B cell (primary cell): ENCODE measurements at regions not wholly inside any gene's neighbourhood (a gene's known extent, or its start where the extent isn't known, plus 50 kb on each side); places are given as distances from the start of the nearest gene placed in this dataset.

Experiments used
- ATAC-seq: fragments of 200-7000 bp; cut with Tn5 transposase; one replicate; pipeline ENCODE4 v1.10.0; 2021; ENCODE audit warnings: low read depth, mild to moderate bottlenecking, moderate number of reproducible peaks, moderate library complexity
- CTCF ChIA-PET: fragments of 350-600 bp; sonication (Branson Sonifier 250); formaldehyde crosslinking; loops from one replicate; lab custom pipeline; 2021; ENCODE audit warnings: antibody characterized with exemption, inconsistent platforms; lab: Charles Lee
- POLR2A ChIA-PET: fragments of 350-600 bp; sonication (Branson Sonifier 250); formaldehyde crosslinking; loops from one replicate; lab custom pipeline; 2021; ENCODE audit warnings: antibody characterized with exemption; lab: Charles Lee
- DNase-seq: peaks from one replicate; pipeline ENCODE4 v3.0.0; 2013
- H2AFZ ChIP-seq: 2 replicates; pipeline ENCODE4 v1.6.1; 2012; ENCODE audit warnings: mild to moderate bottlenecking, low read depth, low read length; ENCODE audit not compliant: insufficient read depth, poor library complexity, severe bottlenecking
- H3K27ac ChIP-seq, 2 donors: 1 replicate in 1 of 2; 2 replicates in 1 of 2; pipeline ENCODE4 v1.5.1; 2012 to 2013; ENCODE audit warnings: low read length in 2 of 2, mild to moderate bottlenecking in 2 of 2, moderate library complexity in 1 of 2
- H3K27me3 ChIP-seq, 4 experiments: fragments of 200-600 bp in 1 of 4; sonication (generic) in 1 of 4; replicated peaks in 1 of 4; 1 replicate in 2 of 4; 2 replicates in 2 of 4; pipeline versions ENCODE4 v1.6.1 to v1.7.0; 2013 to 2016; ENCODE audit warnings: low read length in 3 of 4, mild to moderate bottlenecking in 2 of 4, mixed read lengths in 1 of 4, moderate library complexity in 1 of 4; ENCODE audit not compliant: insufficient read depth in 4 of 4, control insufficient read depth in 3 of 4; ENCODE audit errors: control extremely low read depth in 1 of 4
- H3K36me3 ChIP-seq, 2 experiments: replicated peaks in 1 of 2; 1 replicate in 1 of 2; 2 replicates in 1 of 2; pipeline versions ENCODE4 v1.6.1 to v1.7.1; 2013; ENCODE audit warnings: low read length in 1 of 2; ENCODE audit not compliant: insufficient read depth in 2 of 2, control insufficient read depth in 1 of 2; ENCODE audit errors: control extremely low read depth in 1 of 2, extremely low read depth in 1 of 2
- H3K4me1 ChIP-seq, 2 donors: fragments of 200-600 bp in 1 of 2; sonication (generic) in 1 of 2; 1 replicate in 1 of 2; 2 replicates in 1 of 2; pipeline versions ENCODE4 v1.5.1 to v1.6.1; 2013 to 2017; ENCODE audit warnings: low read length in 2 of 2; ENCODE audit not compliant: control insufficient read depth in 2 of 2, insufficient read depth in 2 of 2
- H3K4me2 ChIP-seq: replicated peaks from 2 replicates; pipeline ENCODE3; 2012; ENCODE audit warnings: mild to moderate bottlenecking, low read depth, low read length; ENCODE audit not compliant: poor library complexity, severe bottlenecking
- H3K4me3 ChIP-seq, 5 experiments: fragments of 200-600 bp in 1 of 5; sonication (generic) in 1 of 5; 1 replicate in 3 of 5; 2 replicates in 2 of 5; pipeline versions ENCODE4 v1.5.1 to v1.7.0; 2011 to 2016; ENCODE audit warnings: low read length in 4 of 5, mild to moderate bottlenecking in 4 of 5, low read depth in 2 of 5, control low read depth in 1 of 5, moderate library complexity in 1 of 5; ENCODE audit not compliant: insufficient read depth in 1 of 5; ENCODE audit errors: control extremely low read depth in 1 of 5, extremely low read depth in 1 of 5
- H3K79me2 ChIP-seq: fragments of 200-600 bp; sonication (generic); one replicate; pipeline ENCODE4 v1.6.0; 2016; ENCODE audit warnings: low read length; ENCODE audit not compliant: control insufficient read depth, insufficient read depth
- H3K9ac ChIP-seq: fragments of 200-600 bp; sonication (generic); 2 replicates; pipeline ENCODE4 v1.6.1; 2017; ENCODE audit warnings: mild to moderate bottlenecking, low read length, moderate library complexity
- H3K9me3 ChIP-seq, 3 donors: one replicate each; pipeline versions ENCODE4 v1.6.1 to v1.7.1; 2013; ENCODE audit warnings: low read length in 2 of 3; ENCODE audit not compliant: control insufficient read depth in 2 of 3, insufficient read depth in 1 of 3; ENCODE audit errors: control extremely low read depth in 1 of 3
- H4K20me1 ChIP-seq: 2 replicates; pipeline ENCODE4 v1.6.0; 2012; ENCODE audit warnings: mild to moderate bottlenecking, low read length; ENCODE audit not compliant: insufficient read depth, control insufficient read depth, poor library complexity, severe bottlenecking
- H3K27ac Mint-ChIP-seq: one replicate; pipeline ENCODE4 v1.8.0; 2021; ENCODE audit warnings: mixed read lengths
- H3K27me3 Mint-ChIP-seq: one replicate; pipeline ENCODE4 v1.8.0; 2021; ENCODE audit warnings: mixed read lengths
- H3K4me1 Mint-ChIP-seq: one replicate; pipeline ENCODE4 v1.8.0; 2021; ENCODE audit warnings: mixed read lengths
- H3K4me3 Mint-ChIP-seq: one replicate; pipeline ENCODE4 v1.8.0; 2021; ENCODE audit warnings: mixed read lengths
- H3K9me3 Mint-ChIP-seq: one replicate; pipeline ENCODE4 v1.8.0; 2022; ENCODE audit warnings: mixed read lengths; ENCODE audit not compliant: insufficient read depth
- CTCF ChIP-seq: fragments of 200-600 bp; IDR thresholded peaks from one replicate; pipeline ENCODE4 v1.8.0; 2022; ENCODE audit warnings: antibody characterized with exemption, mild to moderate bottlenecking
- EZH2 ChIP-seq: IDR thresholded peaks from 2 replicates; pipeline ENCODE4 v1.6.1; 2012; ENCODE audit warnings: borderline replicate concordance, low read depth, mild to moderate bottlenecking, moderate library complexity, low read length; ENCODE audit not compliant: insufficient read depth, poor library complexity, severe bottlenecking
- WGBS: methylation state at CpG from one replicate; pipeline ENCODE4 v1.1.5; 2013; ENCODE audit warnings: missing lambda C conversion rate; ENCODE audit not compliant: insufficient coverage; 5-methylcytosine and 5-hydroxymethylcytosine counted together
- intact Hi-C: fragments of 100-400 bp; cut with micrococcal nuclease; formaldehyde crosslinking; loops from one replicate; pipeline ENCODE4 v1.10.0; 2022

- no CpG with 5 or more reads among the region's 5 CpGs for WGBS
- TF ChIP-seq EZH2: no peak
- no peak for TF ChIP-seq CTCF
- Histone ChIP-seq H3K4me3 (no peak overlapping the region), H2AFZ (no peak overlapping the region), H3K9ac (no peak overlapping the region), H3K9me3 (no peaks in the 10 kb centered on the region), H3K4me2 (no peak overlapping the region), H4K20me1 (no peaks in the 10 kb centered on the region), H3K36me3 (no peaks in the 10 kb centered on the region), H3K79me2 (no peaks in the 10 kb centered on the region), H3K4me1 (no peaks in the 10 kb centered on the region), H3K27ac (no peak overlapping the region), H3K27me3 (no peaks in the 10 kb centered on the region)
- ATAC-seq: no peak
- POLR2A ChIA-PET: no interaction called here
- Mint-ChIP-seq H3K9me3 (no peaks in the 10 kb centered on the region), H3K27me3 (no peaks in the 10 kb centered on the region), H3K27ac (no peak overlapping the region), H3K4me1 (no peaks in the 10 kb centered on the region), H3K4me3 (no peak overlapping the region)
- CTCF ChIA-PET: no interaction called here
- DNase-seq: no peak
- intact Hi-C loops: no loop called here
These were observed 211.0 kb upstream of the FAR2 start for GRCh38 chr12:28938056-28938455.

- DNase-seq: no peak
These were observed 210.4 kb upstream of the FAR2 start for GRCh38 chr12:28938581-28939235.

More at GRCh38 chr12:28938581-28939235, 210.4 kb upstream of the FAR2 start:
- ChIA-PET POLR2A (no interaction called here), CTCF (no interaction called here)
- Histone ChIP-seq H3K79me2 (no peaks in the 10 kb centered on the region), H3K4me1 (no peaks in the 10 kb centered on the region), H3K9me3 (no peaks in the 10 kb centered on the region), H3K27me3 (no peaks in the 10 kb centered on the region), H3K4me2 (no peak overlapping the region), H3K36me3 (no peaks in the 10 kb centered on the region), H3K4me3 (no peak overlapping the region), H3K27ac (no peak overlapping the region), H4K20me1 (no peaks in the 10 kb centered on the region), H3K9ac (no peak overlapping the region), H2AFZ (no peak overlapping the region)
- Mint-ChIP-seq H3K4me1 (no peaks in the 10 kb centered on the region), H3K9me3 (no peaks in the 10 kb centered on the region), H3K27me3 (no peaks in the 10 kb centered on the region), H3K4me3 (no peak overlapping the region), H3K27ac (no peak overlapping the region)
- WGBS: 94% methylated on average over 5 of the region's 11 CpGs
- no peak for TF ChIP-seq EZH2
- no peak for TF ChIP-seq CTCF
- intact Hi-C loops: no loop called here
- ATAC-seq: no peak
